ENCODE measurements at regions not wholly inside any gene's neighbourhood (a gene's known extent, or its start where the extent isn't known, plus 50 kb on each side); places are given as distances from the start of the nearest gene placed in this dataset.

- H3K9me3 Mint-ChIP-seq (ENCODE audit: unreplicated experiment), result no peaks in the 10 kb centered on the region
- CTCF ChIA-PET, result no interaction called here
- no peaks in the 10 kb centered on the region for H3K4me1 Mint-ChIP-seq (ENCODE audit: insufficient read depth, unreplicated experiment)
- H3K27ac Mint-ChIP-seq (ENCODE audit: low read depth, unreplicated experiment), result no peak overlapping the region
- H3K36me3 Mint-ChIP-seq (ENCODE audit: insufficient read depth, unreplicated experiment), result no peaks in the 10 kb centered on the region
- no peak for TF ChIP-seq CTCF (IDR thresholded peaks at IDR 0.05; ENCODE audit: unreplicated experiment)
- no peaks in the 10 kb centered on the region for H3K27me3 Mint-ChIP-seq (ENCODE audit: insufficient read depth, unreplicated experiment)
- POLR2A ChIA-PET, result no interaction called here
- intact Hi-C loops (cut with micrococcal nuclease), result no loop called here
- no TSS peak for BruUV-seq (replicated peaks)
- no peak for DNase-seq (ENCODE audit: unreplicated experiment)
- H3K4me3 Mint-ChIP-seq (ENCODE audit: unreplicated experiment), result no peak overlapping the region
These were observed 360.6 kb upstream of the XYLT1 start for GRCh38 chr16:17831330-17831729.

- Mint-ChIP-seq H3K4me1 (ENCODE audit: insufficient read depth, unreplicated experiment) (no peaks in the 10 kb centered on the region), H3K36me3 (ENCODE audit: insufficient read depth, unreplicated experiment) (no peaks in the 10 kb centered on the region), H3K27ac (ENCODE audit: low read depth, unreplicated experiment) (no peak overlapping the region), H3K27me3 (ENCODE audit: insufficient read depth, unreplicated experiment) (no peaks in the 10 kb centered on the region), H3K4me3 (ENCODE audit: unreplicated experiment) (no peak overlapping the region), H3K9me3 (ENCODE audit: unreplicated experiment) (no peaks in the 10 kb centered on the region)
- intact Hi-C loops (cut with micrococcal nuclease), result no loop called here
- no peak for TF ChIP-seq CTCF (IDR thresholded peaks at IDR 0.05; ENCODE audit: unreplicated experiment)
- no TSS peak for BruUV-seq (replicated peaks)
- CTCF ChIA-PET, result no interaction called here
- POLR2A ChIA-PET, result no interaction called here
- DNase-seq (ENCODE audit: unreplicated experiment), result no peak
These were observed 359.9 kb upstream of the XYLT1 start for GRCh38 chr16:17830651-17831050.

GRCh38 chr16:17829811-17830210 lies 359.1 kb upstream of the XYLT1 start:
- POLR2A ChIA-PET, result no interaction called here
- Mint-ChIP-seq H3K27ac (ENCODE audit: low read depth, unreplicated experiment) (no peak overlapping the region), H3K36me3 (ENCODE audit: insufficient read depth, unreplicated experiment) (no peaks in the 10 kb centered on the region), H3K4me3 (ENCODE audit: unreplicated experiment) (no peak overlapping the region), H3K9me3 (ENCODE audit: unreplicated experiment) (no peaks in the 10 kb centered on the region), H3K27me3 (ENCODE audit: insufficient read depth, unreplicated experiment) (no peaks in the 10 kb centered on the region), H3K4me1 (ENCODE audit: insufficient read depth, unreplicated experiment) (no peaks in the 10 kb centered on the region)
- CTCF ChIA-PET, result interaction anchor here (0.7 kb wide), 1 partner anchor 1803 kb away, joined by 3 read pairs; no protein-coding TSS in a partner anchor
- no peak for DNase-seq (ENCODE audit: unreplicated experiment)
- intact Hi-C loops (cut with micrococcal nuclease), result loop anchor here (2.0 kb wide), 1 partner anchor 53 kb away; no protein-coding TSS in a partner anchor
- no TSS peak for BruUV-seq (replicated peaks)
- no peak for TF ChIP-seq CTCF (IDR thresholded peaks at IDR 0.05; ENCODE audit: unreplicated experiment)

GRCh38 chr16:17828012-17828411 lies 357.3 kb upstream of the XYLT1 start:
- POLR2A ChIA-PET, result no interaction called here
- no peaks in the 10 kb centered on the region for H3K9me3 Mint-ChIP-seq (ENCODE audit: unreplicated experiment)
- H3K4me1 Mint-ChIP-seq (ENCODE audit: insufficient read depth, unreplicated experiment), result no peaks in the 10 kb centered on the region
- H3K27me3 Mint-ChIP-seq (ENCODE audit: insufficient read depth, unreplicated experiment), result no peaks in the 10 kb centered on the region
- H3K4me3 Mint-ChIP-seq (ENCODE audit: unreplicated experiment), result no peak overlapping the region
- no TSS peak for BruUV-seq (replicated peaks)
- CTCF ChIA-PET, result interaction anchor here (0.6 to 0.7 kb wide), 2 partner anchors 817 to 916 kb away, joined by 3 read pairs; no protein-coding TSS in a partner anchor
- DNase-seq (ENCODE audit: unreplicated experiment), result peak; percentile 75
- no peaks in the 10 kb centered on the region for H3K36me3 Mint-ChIP-seq (ENCODE audit: insufficient read depth, unreplicated experiment)
- intact Hi-C loops (cut with micrococcal nuclease), result loop anchor here (2.0 kb wide), 1 partner anchor 51 kb away; no protein-coding TSS in a partner anchor
- no peak overlapping the region for H3K27ac Mint-ChIP-seq (ENCODE audit: low read depth, unreplicated experiment)
- no peak for TF ChIP-seq CTCF (IDR thresholded peaks at IDR 0.05; ENCODE audit: unreplicated experiment)

All from MCF 10A (cell line).